ENCODE measurements at regions not wholly inside any gene's neighbourhood (a gene's known extent, or its start where the extent isn't known, plus 50 kb on each side); places are given as distances from the start of the nearest gene placed in this dataset.

DNA sequence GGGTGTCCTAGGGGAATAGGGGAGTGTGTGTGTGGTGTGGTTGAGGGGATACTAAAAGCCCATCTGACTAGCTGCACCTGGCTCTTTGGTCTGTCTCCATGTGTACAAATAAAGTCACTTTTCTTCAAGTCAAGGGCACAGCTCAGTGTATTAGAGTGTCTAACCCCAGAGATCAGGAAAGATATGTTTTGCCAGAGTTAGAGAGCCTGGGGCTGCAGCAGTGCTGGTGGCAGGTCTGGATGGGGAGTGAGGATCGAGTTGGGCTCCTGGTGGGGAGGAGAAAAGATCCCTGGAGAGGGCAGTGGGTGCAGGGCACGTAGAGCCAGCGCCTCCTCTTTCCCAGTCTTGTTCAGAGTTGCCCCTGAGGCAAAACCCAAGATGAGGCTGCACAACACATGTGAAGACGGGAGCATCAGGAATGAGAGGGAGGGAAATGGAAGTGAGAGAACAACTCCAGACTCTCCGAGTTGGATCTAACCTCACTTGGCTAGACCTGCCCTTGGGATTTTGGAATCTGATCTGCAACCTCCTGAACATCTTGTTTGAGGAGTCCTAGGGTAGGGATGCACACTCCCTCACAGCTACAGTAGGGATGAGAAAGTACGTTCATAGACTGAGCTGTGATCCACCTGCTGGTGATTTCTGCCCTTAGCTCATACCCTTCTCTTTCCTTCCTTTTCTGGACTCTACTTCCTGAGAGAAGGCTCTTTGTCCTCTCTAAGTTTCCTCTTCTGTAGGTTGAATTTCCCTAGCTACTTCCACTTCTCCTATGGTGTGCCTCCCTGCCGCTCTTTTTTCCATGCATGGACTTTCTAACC, 309.9 kb downstream of the ZSWIM6 start:
- Histone ChIP-seq H3K4me1 (no peaks in the 10 kb centered on the region), H3K4me3 (no peak overlapping the region), H3K27me3 (no peaks in the 10 kb centered on the region), H3K27ac (no peak overlapping the region), H3K9me3 (no peaks in the 10 kb centered on the region), H3K36me3 (no peaks in the 10 kb centered on the region)
- intact Hi-C loops (cut with DNase I) = no loop called here
- DNase-seq (no peak), ATAC-seq (peak; percentile 30)
- TF ChIP-seq, protein P1, sequence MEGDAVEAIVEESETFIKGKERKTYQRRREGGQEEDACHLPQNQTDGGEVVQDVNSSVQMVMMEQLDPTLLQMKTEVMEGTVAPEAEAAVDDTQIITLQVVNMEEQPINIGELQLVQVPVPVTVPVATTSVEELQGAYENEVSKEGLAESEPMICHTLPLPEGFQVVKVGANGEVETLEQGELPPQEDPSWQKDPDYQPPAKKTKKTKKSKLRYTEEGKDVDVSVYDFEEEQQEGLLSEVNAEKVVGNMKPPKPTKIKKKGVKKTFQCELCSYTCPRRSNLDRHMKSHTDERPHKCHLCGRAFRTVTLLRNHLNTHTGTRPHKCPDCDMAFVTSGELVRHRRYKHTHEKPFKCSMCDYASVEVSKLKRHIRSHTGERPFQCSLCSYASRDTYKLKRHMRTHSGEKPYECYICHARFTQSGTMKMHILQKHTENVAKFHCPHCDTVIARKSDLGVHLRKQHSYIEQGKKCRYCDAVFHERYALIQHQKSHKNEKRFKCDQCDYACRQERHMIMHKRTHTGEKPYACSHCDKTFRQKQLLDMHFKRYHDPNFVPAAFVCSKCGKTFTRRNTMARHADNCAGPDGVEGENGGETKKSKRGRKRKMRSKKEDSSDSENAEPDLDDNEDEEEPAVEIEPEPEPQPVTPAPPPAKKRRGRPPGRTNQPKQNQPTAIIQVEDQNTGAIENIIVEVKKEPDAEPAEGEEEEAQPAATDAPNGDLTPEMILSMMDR (IDR thresholded peaks at IDR 0.05) = no peak

DNA sequence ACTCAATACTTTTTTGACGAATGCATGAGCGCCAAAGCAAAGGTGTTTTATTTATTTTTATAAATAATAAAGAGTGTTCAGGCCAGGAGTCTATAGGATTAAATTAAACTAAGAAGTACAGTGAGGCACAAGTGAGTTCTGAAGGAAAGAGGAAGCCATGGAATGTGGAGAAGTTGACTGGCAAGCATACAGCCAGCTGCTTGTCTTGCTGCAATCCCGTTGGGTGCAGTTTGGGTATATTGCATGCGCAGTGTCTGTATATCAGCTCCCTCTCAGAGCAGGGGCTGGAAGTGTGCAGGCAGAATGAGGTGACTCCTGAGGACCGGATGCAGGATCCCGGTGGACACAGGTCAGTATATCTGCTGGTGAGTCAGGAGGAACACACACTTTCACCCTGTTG, 315.6 kb downstream of the ZSWIM6 start:
- no peaks in the 10 kb centered on the region for H3K36me3 ChIP-seq
- TF ChIP-seq, protein P1 (IDR thresholded peaks at IDR 0.05) = no peak
- no peaks in the 10 kb centered on the region for H3K27me3 ChIP-seq
- ATAC-seq (peak; percentile 21), DNase-seq (no peak)
- intact Hi-C loops (cut with DNase I) = no loop called here
- no peak overlapping the region for H3K4me3 ChIP-seq
- no peaks in the 10 kb centered on the region for H3K4me1 ChIP-seq
- no peaks in the 10 kb centered on the region for H3K9me3 ChIP-seq
- no peak overlapping the region for H3K27ac ChIP-seq

DNA sequence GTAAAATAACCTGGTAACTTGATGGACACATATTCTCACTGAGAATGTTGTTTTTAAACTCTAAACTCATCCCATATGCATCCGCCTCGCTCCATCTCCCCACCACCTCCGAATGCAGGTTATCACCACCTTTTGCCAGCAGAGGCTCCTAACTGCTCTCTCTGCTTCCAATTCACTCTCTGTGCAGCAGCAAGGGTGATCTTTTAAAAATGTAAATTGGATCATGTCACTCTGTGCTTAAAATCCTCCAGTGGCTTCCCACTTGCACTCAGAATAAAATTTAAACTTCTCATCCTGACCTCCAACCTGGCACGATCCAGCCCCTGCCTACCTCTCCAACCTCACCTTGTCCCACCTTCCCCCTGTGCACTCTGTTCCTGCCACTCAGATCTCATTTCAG, 317.2 kb downstream of the ZSWIM6 start:
- no peaks in the 10 kb centered on the region for H3K4me1 ChIP-seq
- intact Hi-C loops (cut with DNase I) = no loop called here
- H3K36me3 ChIP-seq = no peaks in the 10 kb centered on the region
- no peak overlapping the region for H3K27ac ChIP-seq
- H3K4me3 ChIP-seq = no peak overlapping the region
- DNase-seq = no peak
- TF ChIP-seq, protein P1 (IDR thresholded peaks at IDR 0.05) = no peak
- no peaks in the 10 kb centered on the region for H3K9me3 ChIP-seq
- no peak for ATAC-seq
- H3K27me3 ChIP-seq = no peaks in the 10 kb centered on the region

DNA sequence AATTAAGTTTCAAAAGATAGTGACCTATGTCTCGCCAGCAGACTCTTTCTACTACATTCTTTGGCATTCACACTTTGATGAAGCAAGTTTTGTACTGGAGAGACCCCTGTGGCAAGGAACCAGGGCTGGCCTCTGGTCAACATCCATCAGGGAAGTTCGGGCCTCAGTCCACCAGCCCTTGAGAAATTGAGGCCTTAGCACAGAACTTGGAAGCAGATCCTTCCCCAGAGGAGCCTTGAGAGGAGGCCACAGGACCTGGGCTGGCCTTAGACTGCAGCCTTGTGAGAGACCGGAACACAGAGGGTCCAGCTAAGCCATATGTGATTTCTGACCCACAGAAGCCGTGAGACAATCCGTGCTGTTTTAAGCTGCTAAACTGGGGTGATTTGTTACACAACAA, 317.9 kb downstream of the ZSWIM6 start:
- no peaks in the 10 kb centered on the region for H3K36me3 ChIP-seq
- H3K9me3 ChIP-seq = no peaks in the 10 kb centered on the region
- no peaks in the 10 kb centered on the region for H3K4me1 ChIP-seq
- intact Hi-C loops (cut with DNase I) = loop anchor here in 1 of 2 donors (10.0 kb wide), 1 partner anchor 595 kb away; no protein-coding TSS in a partner anchor
- no peak overlapping the region for H3K27ac ChIP-seq
- no peak overlapping the region for H3K4me3 ChIP-seq
- DNase-seq (no peak), ATAC-seq (no peak)
- H3K27me3 ChIP-seq = no peaks in the 10 kb centered on the region
- TF ChIP-seq, protein P1 (IDR thresholded peaks at IDR 0.05) = no peak

DNA sequence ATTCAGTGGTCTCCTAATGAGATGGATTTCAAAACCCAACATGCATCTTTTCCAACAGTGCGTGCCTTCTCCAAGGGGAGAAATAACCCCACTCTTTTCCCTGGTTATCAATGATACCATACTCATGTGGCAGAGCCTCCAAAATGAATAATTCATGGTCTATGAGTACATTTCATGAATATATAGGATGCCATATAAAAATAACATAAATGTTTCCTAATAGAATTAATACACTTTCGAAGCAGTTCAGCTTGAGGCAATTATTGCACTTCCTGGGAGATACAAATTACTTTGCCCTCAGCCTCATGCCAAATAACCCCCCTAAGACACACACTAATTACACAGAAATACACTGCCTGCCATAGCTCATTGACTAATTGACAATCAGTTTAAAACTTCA, 318.6 kb downstream of the ZSWIM6 start:
- H3K27ac ChIP-seq = no peak overlapping the region
- H3K36me3 ChIP-seq = no peaks in the 10 kb centered on the region
- TF ChIP-seq, protein P1 (IDR thresholded peaks at IDR 0.05) = no peak
- ATAC-seq (no peak), DNase-seq (no peak)
- intact Hi-C loops (cut with DNase I) = loop anchor here in 1 of 2 donors (10.0 kb wide), 1 partner anchor 596 kb away; no protein-coding TSS in a partner anchor
- no peaks in the 10 kb centered on the region for H3K4me1 ChIP-seq
- no peaks in the 10 kb centered on the region for H3K27me3 ChIP-seq
- H3K4me3 ChIP-seq = no peak overlapping the region
- no peaks in the 10 kb centered on the region for H3K9me3 ChIP-seq
